ENCODE measurements at regions not wholly inside any gene's neighbourhood (a gene's known extent, or its start where the extent isn't known, plus 50 kb on each side); places are given as distances from the start of the nearest gene placed in this dataset.

- DNase-seq, result no peak
- no peak for TF ChIP-seq CTCF (IDR thresholded peaks at IDR 0.05; ENCODE audit: borderline replicate concordance)
- intact Hi-C loops (cut with micrococcal nuclease), result no loop called here
Measured at GRCh38 chr14:87542288-87542687, 450.7 kb downstream of the GALC start.

GRCh38 chr14:87540339-87540738 is 452.6 kb downstream of the GALC start:
- no peaks in the 10 kb centered on the region for H3K4me1 ChIP-seq
- no peaks in the 10 kb centered on the region for H3K27me3 ChIP-seq (ENCODE audit: low read depth)
- peaks cover 8% of the 10 kb centered on the region for H3K9me3 ChIP-seq (replicated peaks)
- H3K27ac ChIP-seq (replicated peaks), result no peak overlapping the region
- no peak for TF ChIP-seq CTCF (IDR thresholded peaks at IDR 0.05; ENCODE audit: borderline replicate concordance)
- DNase-seq, result no peak
- intact Hi-C loops (cut with micrococcal nuclease), result no loop called here
- no peaks in the 10 kb centered on the region for H3K36me3 ChIP-seq
- H3K4me3 ChIP-seq, result no peak overlapping the region

More at GRCh38 chr14:87542288-87542687, 450.7 kb downstream of the GALC start:
- Histone ChIP-seq H3K4me1 (no peaks in the 10 kb centered on the region), H3K27me3 (ENCODE audit: low read depth) (no peaks in the 10 kb centered on the region), H3K36me3 (no peaks in the 10 kb centered on the region), H3K9me3 (replicated peaks) (peaks cover 8% of the 10 kb centered on the region), H3K27ac (replicated peaks) (no peak overlapping the region), H3K4me3 (no peak overlapping the region)

- no peaks in the 10 kb centered on the region for H3K27me3 ChIP-seq (ENCODE audit: low read depth)
- no peaks in the 10 kb centered on the region for H3K4me1 ChIP-seq
- no peaks in the 10 kb centered on the region for H3K9me3 ChIP-seq (replicated peaks)
- H3K27ac ChIP-seq (replicated peaks), result no peak overlapping the region
- H3K4me3 ChIP-seq, result no peak overlapping the region
- H3K36me3 ChIP-seq, result no peaks in the 10 kb centered on the region
- intact Hi-C loops (cut with micrococcal nuclease), result no loop called here
- TF ChIP-seq CTCF (IDR thresholded peaks at IDR 0.05; ENCODE audit: borderline replicate concordance), result no peak
- no peak for DNase-seq
Measured at GRCh38 chr14:87529081-87529480, 463.9 kb downstream of the GALC start.

GRCh38 chr14:87526731-87527130 is 466.3 kb downstream of the GALC start:
- Histone ChIP-seq H3K4me3 (no peak overlapping the region), H3K9me3 (replicated peaks) (no peaks in the 10 kb centered on the region), H3K36me3 (no peaks in the 10 kb centered on the region), H3K27me3 (ENCODE audit: low read depth) (no peaks in the 10 kb centered on the region), H3K27ac (replicated peaks) (no peak overlapping the region), H3K4me1 (no peaks in the 10 kb centered on the region)
- DNase-seq, result no peak
- intact Hi-C loops (cut with micrococcal nuclease), result no loop called here
- TF ChIP-seq CTCF (IDR thresholded peaks at IDR 0.05; ENCODE audit: borderline replicate concordance), result no peak

- no peak for DNase-seq
- Histone ChIP-seq H3K4me3 (no peak overlapping the region), H3K36me3 (no peaks in the 10 kb centered on the region), H3K9me3 (replicated peaks) (no peaks in the 10 kb centered on the region), H3K27ac (replicated peaks) (no peak overlapping the region), H3K27me3 (ENCODE audit: low read depth) (no peaks in the 10 kb centered on the region), H3K4me1 (no peaks in the 10 kb centered on the region)
- intact Hi-C loops (cut with micrococcal nuclease), result no loop called here
- no peak for TF ChIP-seq CTCF (IDR thresholded peaks at IDR 0.05; ENCODE audit: borderline replicate concordance)
Measured at GRCh38 chr14:87524011-87524410, 469.0 kb downstream of the GALC start.

- Histone ChIP-seq H3K27me3 (ENCODE audit: low read depth) (no peaks in the 10 kb centered on the region), H3K4me3 (no peak overlapping the region), H3K9me3 (replicated peaks) (peaks cover 11% of the 10 kb centered on the region), H3K27ac (replicated peaks) (no peak overlapping the region), H3K4me1 (no peaks in the 10 kb centered on the region), H3K36me3 (no peaks in the 10 kb centered on the region)
- no peak for DNase-seq
- no peak for TF ChIP-seq CTCF (IDR thresholded peaks at IDR 0.05; ENCODE audit: borderline replicate concordance)
- intact Hi-C loops (cut with micrococcal nuclease), result no loop called here
Measured at GRCh38 chr14:87522575-87522974, 470.4 kb downstream of the GALC start.
